ENCODE measurements at regions not wholly inside any gene's neighbourhood (a gene's known extent, or its start where the extent isn't known, plus 50 kb on each side); places are given as distances from the start of the nearest gene placed in this dataset.
"Not testable (repeated sequence)": the region's sequence is repeated elsewhere in the genome, so short reads cannot be mapped to it uniquely, and the experiment has no call there.

GRCh38 chrX:11890836-11891514 is 132.9 kb downstream of the MSL3 start:
- DNase-seq, result peak in 1 of 2 donors; percentile 2
- Histone ChIP-seq H3K36me3 (no peaks in the 10 kb centered on the region), H3K4me3 (replicated peaks in 1 of 3) (no peak overlapping the region), H3K27ac (no peak overlapping the region), H3K27me3 (no peaks in the 10 kb centered on the region), H3K4me1 (no peaks in the 10 kb centered on the region), H3K9me3 (no peaks in the 10 kb centered on the region)
- TF ChIP-seq POLR2A (IDR thresholded peaks at IDR 0.05) (no peak), CTCF (IDR thresholded peaks at IDR 0.05) (no peak)
- intact Hi-C loops (cut with DNase I), result no loop called here
- 69 to 71% methylated on average over 5 to 6 of the region's 6 CpGs for WGBS, 2 donors

GRCh38 chrX:11893933-11894710 is 136.1 kb downstream of the MSL3 start:
- intact Hi-C loops (cut with DNase I), result no loop called here
- Histone ChIP-seq H3K36me3 (no peaks in the 10 kb centered on the region), H3K27me3 (no peaks in the 10 kb centered on the region), H3K4me1 (no peaks in the 10 kb centered on the region), H3K27ac (no peak overlapping the region), H3K9me3 (no peaks in the 10 kb centered on the region), H3K4me3 (replicated peaks in 1 of 3) (no peak overlapping the region)
- 48 to 56% methylated on average over 2 to 3 of the region's 3 CpGs for WGBS, 2 donors
- no peak for TF ChIP-seq CTCF (IDR thresholded peaks at IDR 0.05)
- TF ChIP-seq POLR2A (IDR thresholded peaks at IDR 0.05), result no peak
- DNase-seq, result no peak

- DNase-seq, result no peak
- intact Hi-C loops (cut with DNase I), result no loop called here
- no peak for TF ChIP-seq POLR2A (IDR thresholded peaks at IDR 0.05)
- no peak for TF ChIP-seq CTCF (IDR thresholded peaks at IDR 0.05)
- no peaks in the 10 kb centered on the region for H3K9me3 ChIP-seq
- H3K27ac ChIP-seq, result no peak overlapping the region
- WGBS, 2 donors, result 47 to 63% methylated on average over 2 of the region's 2 CpGs
- no peaks in the 10 kb centered on the region for H3K36me3 ChIP-seq
- no peaks in the 10 kb centered on the region for H3K27me3 ChIP-seq
- H3K4me3 ChIP-seq (replicated peaks in 1 of 3), result no peak overlapping the region
- no peaks in the 10 kb centered on the region for H3K4me1 ChIP-seq
These were observed 141.1 kb downstream of the MSL3 start for GRCh38 chrX:11899091-11899490.

- DNase-seq; H3K4me1 ChIP-seq; H3K4me3 ChIP-seq (replicated peaks in 1 of 3); H3K9me3 ChIP-seq; intact Hi-C loops (cut with DNase I); H3K36me3 ChIP-seq; H3K27ac ChIP-seq; H3K27me3 ChIP-seq: not testable (repeated sequence)
- 86 to 93% methylated on average over 3 of the region's 3 CpGs for WGBS, 2 donors
These were observed 147.9 kb downstream of the MSL3 start for GRCh38 chrX:11905933-11906332.

- no peak for DNase-seq
- Histone ChIP-seq H3K27ac (no peak overlapping the region), H3K27me3 (no peaks in the 10 kb centered on the region), H3K36me3 (no peaks in the 10 kb centered on the region), H3K4me3 (replicated peaks in 1 of 3) (no peak overlapping the region), H3K4me1 (no peaks in the 10 kb centered on the region), H3K9me3 (no peaks in the 10 kb centered on the region)
- TF ChIP-seq POLR2A (IDR thresholded peaks at IDR 0.05) (no peak), CTCF (IDR thresholded peaks at IDR 0.05) (no peak)
- intact Hi-C loops (cut with DNase I), result no loop called here
- WGBS, 2 donors, result 28 to 36% methylated on average over 2 of the region's 2 CpGs
These were observed 150.3 kb downstream of the MSL3 start for GRCh38 chrX:11908371-11908770.

Measured in thyroid gland (tissue), 4 donors.